CD4-positive, alpha-beta T cell (primary cell): ENCODE measurements at regions not wholly inside any gene's neighbourhood (a gene's known extent, or its start where the extent isn't known, plus 50 kb on each side); places are given as distances from the start of the nearest gene placed in this dataset.

Experiments used
- ATAC-seq: fragments of 200-7000 bp; cut with Tn5 transposase; one replicate; pipeline ENCODE4 v1.10.0; 2022; ENCODE audit warnings: mild to moderate bottlenecking; ENCODE audit not compliant: poor library complexity
- CTCF ChIA-PET: fragments of 350-600 bp; sonication (Branson Sonifier 250); formaldehyde crosslinking; loops from one replicate; lab custom pipeline; 2021; ENCODE audit warnings: antibody characterized with exemption, inconsistent platforms; lab: Charles Lee
- POLR2A ChIA-PET: fragments of 350-600 bp; sonication (Branson Sonifier 250); formaldehyde crosslinking; loops from one replicate; lab custom pipeline; 2021; ENCODE audit warnings: antibody characterized with exemption, inconsistent platforms; lab: Charles Lee
- DNase-seq, 14 experiments: peaks; one replicate each; pipeline ENCODE4 v3.0.0-alpha.2; 2013 to 2020; ENCODE audit warnings: mixed read lengths in 2 of 14
- H3K27ac ChIP-seq, 2 donors: one replicate each; pipeline versions ENCODE4 v1.5.1 to v1.7.0; 2013; ENCODE audit warnings: low read length in 2 of 2, low read depth in 1 of 2, mild to moderate bottlenecking in 1 of 2
- H3K27me3 ChIP-seq, 2 experiments: 1 replicate in 1 of 2; 2 replicates in 1 of 2; pipeline versions ENCODE4 v1.6.1 to v1.7.0; 2013; ENCODE audit warnings: low read length in 2 of 2, control low read depth in 1 of 2, mild to moderate bottlenecking in 1 of 2, moderate library complexity in 1 of 2; ENCODE audit not compliant: insufficient read depth in 2 of 2, control insufficient read depth in 1 of 2
- H3K36me3 ChIP-seq: one replicate; pipeline ENCODE4 v1.6.1; 2013; ENCODE audit warnings: low read length, control low read depth; ENCODE audit not compliant: insufficient read depth
- H3K4me1 ChIP-seq: one replicate; pipeline ENCODE4 v1.6.1; 2013; ENCODE audit warnings: low read length, control low read depth; ENCODE audit not compliant: insufficient read depth
- H3K4me3 ChIP-seq: one replicate; pipeline ENCODE4 v1.5.1; 2013; ENCODE audit warnings: mild to moderate bottlenecking, low read length, moderate library complexity
- H3K9me3 ChIP-seq, 2 experiments: 1 replicate in 1 of 2; 2 replicates in 1 of 2; pipeline versions ENCODE4 v1.6.1 to v1.7.0; 2013; ENCODE audit warnings: low read length in 2 of 2, mild to moderate bottlenecking in 2 of 2, control low read depth in 1 of 2, moderate library complexity in 1 of 2; ENCODE audit not compliant: control insufficient read depth in 1 of 2, insufficient read depth in 1 of 2
- H3K27ac Mint-ChIP-seq: one replicate; pipeline ENCODE4 v1.8.0; 2020; ENCODE audit warnings: mixed read lengths
- H3K27me3 Mint-ChIP-seq: one replicate; pipeline ENCODE4 v1.8.0; 2021; ENCODE audit warnings: mixed read lengths
- H3K36me3 Mint-ChIP-seq: one replicate; pipeline ENCODE4 v1.8.0; 2021; ENCODE audit warnings: low read depth, mixed read lengths
- H3K4me1 Mint-ChIP-seq: one replicate; pipeline ENCODE4 v1.8.0; 2021; ENCODE audit warnings: low read depth, mixed read lengths
- H3K4me3 Mint-ChIP-seq: one replicate; pipeline ENCODE4 v1.8.0; 2020; ENCODE audit warnings: mild to moderate bottlenecking, mixed read lengths
- H3K9me3 Mint-ChIP-seq: one replicate; pipeline ENCODE4 v1.8.0; 2020; ENCODE audit warnings: mixed read lengths
- CTCF ChIP-seq: fragments of 200-600 bp; IDR thresholded peaks from one replicate; pipeline ENCODE4 v1.8.0; 2022; ENCODE audit warnings: antibody characterized with exemption, mild to moderate bottlenecking
- intact Hi-C, 2 experiments: fragments of 100-400 bp; cut with DNase I in 1 of 2; cut with micrococcal nuclease in 1 of 2; formaldehyde crosslinking; loops; one replicate each; pipeline versions ENCODE4 v1.15.1 to v1.9.0; 2023 to 2025; cut with DNase I, micrococcal nuclease

GRCh38 chr2:65489269-65489668 lies 56.9 kb upstream of the SPRED2 start:
- H3K4me1 ChIP-seq, result no peaks in the 10 kb centered on the region
- no peak overlapping the region for H3K27ac ChIP-seq
- ATAC-seq, result no peak
- H3K36me3 ChIP-seq, result no peaks in the 10 kb centered on the region
- H3K36me3 Mint-ChIP-seq, result no peaks in the 10 kb centered on the region
- no peak overlapping the region for H3K4me3 Mint-ChIP-seq
- TF ChIP-seq CTCF, result no peak
- POLR2A ChIA-PET, result no interaction called here
- intact Hi-C loops, result no loop called here
- H3K27me3 Mint-ChIP-seq, result peaks cover 15% of the 10 kb centered on the region
- peaks cover 0 to 9% of the 10 kb centered on the region in 2 experiments for H3K9me3 ChIP-seq
- H3K9me3 Mint-ChIP-seq, result peaks cover 3% of the 10 kb centered on the region
- no peaks in the 10 kb centered on the region for H3K4me1 Mint-ChIP-seq
- no peak overlapping the region for H3K4me3 ChIP-seq
- DNase-seq, result no peak
- no peak overlapping the region for H3K27ac Mint-ChIP-seq
- H3K27me3 ChIP-seq, result peaks cover 0 to 2% of the 10 kb centered on the region in 2 experiments
- CTCF ChIA-PET, result no interaction called here

GRCh38 chr2:65488527-65488926 lies 56.1 kb upstream of the SPRED2 start:
- DNase-seq, result no peak
- H3K36me3 Mint-ChIP-seq, result no peaks in the 10 kb centered on the region
- intact Hi-C loops, result no loop called here
- H3K4me3 Mint-ChIP-seq, result no peak overlapping the region
- POLR2A ChIA-PET, result no interaction called here
- H3K27ac ChIP-seq, result no peak overlapping the region
- H3K27ac Mint-ChIP-seq, result no peak overlapping the region
- H3K36me3 ChIP-seq, result no peaks in the 10 kb centered on the region
- H3K9me3 ChIP-seq, result peaks cover 0 to 9% of the 10 kb centered on the region in 2 experiments
- no peak for ATAC-seq
- CTCF ChIA-PET, result no interaction called here
- H3K27me3 ChIP-seq, result peaks cover 0 to 2% of the 10 kb centered on the region in 2 experiments
- peaks cover 22% of the 10 kb centered on the region for H3K27me3 Mint-ChIP-seq
- no peaks in the 10 kb centered on the region for H3K4me1 Mint-ChIP-seq
- TF ChIP-seq CTCF, result no peak
- H3K4me3 ChIP-seq, result no peak overlapping the region
- no peaks in the 10 kb centered on the region for H3K4me1 ChIP-seq
- peaks cover 3% of the 10 kb centered on the region for H3K9me3 Mint-ChIP-seq

- ATAC-seq (no peak), DNase-seq (no peak)
- no peaks in the 10 kb centered on the region for H3K36me3 ChIP-seq
- intact Hi-C loops, result no loop called here
- Mint-ChIP-seq H3K4me3 (no peak overlapping the region), H3K36me3 (no peaks in the 10 kb centered on the region), H3K9me3 (peaks cover 3% of the 10 kb centered on the region), H3K4me1 (no peaks in the 10 kb centered on the region), H3K27ac (no peak overlapping the region), H3K27me3 (peaks cover 22% of the 10 kb centered on the region)
- CTCF ChIA-PET, result no interaction called here
- POLR2A ChIA-PET, result no interaction called here
- H3K4me1 ChIP-seq, result no peaks in the 10 kb centered on the region
- no peak overlapping the region for H3K27ac ChIP-seq
- peaks cover 0 to 2% of the 10 kb centered on the region in 2 experiments for H3K27me3 ChIP-seq
- H3K4me3 ChIP-seq, result no peak overlapping the region
- no peak for TF ChIP-seq CTCF
- peaks cover 0 to 9% of the 10 kb centered on the region in 2 experiments for H3K9me3 ChIP-seq
Observed at GRCh38 chr2:65487404-65487803, 55.0 kb upstream of the SPRED2 start.
